HepG2 (cell line): ENCODE measurements at regions not wholly inside any gene's neighbourhood (a gene's known extent, or its start where the extent isn't known, plus 50 kb on each side); places are given as distances from the start of the nearest gene placed in this dataset.

Experiments
- ATAC-seq: fragments of 200-7000 bp; cut with Tn5 transposase; 3 replicates; pipeline ENCODE4 v1.9.1; 2020; ENCODE audit warnings: mild to moderate bottlenecking, moderate library complexity
- BruUV-seq: library from RNA; stranded (reverse); fragments of 400-500 nt; replicated peaks from 2 replicates; lab custom pipeline; 2021; lab: Mats Ljungman, UMichigan
- CTCF ChIA-PET: fragments of 300-600 bp; formaldehyde crosslinking; extraction: SDS; loops from one replicate; lab custom pipeline; 2021; ENCODE audit warnings: low total read pairs, inconsistent platforms, low intra/inter-chr PET ratio; lab: Yijun Ruan, JAX
- POLR2A ChIA-PET: fragments of 350-600 bp; sonication (Branson Sonifier 250); formaldehyde crosslinking; loops from one replicate; lab custom pipeline; 2020; ENCODE audit warnings: antibody characterized with exemption, inconsistent platforms; lab: Yijun Ruan, JAX
- DNase-seq: peaks from one replicate; pipeline ENCODE4 v3.0.0-alpha.2; 2015; ENCODE audit warnings: low spot score
- FAIRE-seq: peaks from 3 replicates; lab custom pipeline; 2011; peaks lifted over from hg19 to GRCh38; lab: Jason Lieb, UNC
- H2AFZ ChIP-seq: one replicate; pipeline ENCODE4 v1.6.1; 2011; ENCODE audit warnings: low read length, inconsistent platforms
- H3K27ac ChIP-seq: fragments of 300-600 bp; 3 replicates; pipeline ENCODE4 v1.8.0; 2011; ENCODE audit warnings: mixed run types, mild to moderate bottlenecking, mixed read lengths, low read length, inconsistent platforms; ENCODE audit not compliant: insufficient read depth; ENCODE audit errors: extremely low read length
- H3K27me3 ChIP-seq, 2 experiments: fragments of 200-600 bp in 1 of 2; 2 replicates in 1 of 2; 3 replicates in 1 of 2; pipeline versions ENCODE4 v1.6.0 to v1.8.0; 2011; ENCODE audit warnings: low read length in 2 of 2, mild to moderate bottlenecking in 2 of 2, moderate library complexity in 2 of 2, inconsistent platforms in 1 of 2; ENCODE audit not compliant: insufficient read depth in 2 of 2, control insufficient read depth in 1 of 2
- H3K36me3 ChIP-seq, 2 experiments: fragments of 200-600 bp in 1 of 2; replicated peaks in 1 of 2; 2 replicates in 1 of 2; 3 replicates in 1 of 2; pipeline versions ENCODE4 v1.5.1 to v1.8.0; 2011; ENCODE audit warnings: low read length in 2 of 2, inconsistent platforms in 1 of 2; ENCODE audit not compliant: insufficient read depth in 2 of 2, control insufficient read depth in 1 of 2
- H3K4me1 ChIP-seq: 2 replicates; pipeline ENCODE4 v1.5.1; 2012; ENCODE audit warnings: low read length, inconsistent platforms; ENCODE audit not compliant: insufficient read depth
- H3K4me2 ChIP-seq: 2 replicates; pipeline ENCODE4 v1.6.0; 2011; ENCODE audit warnings: low read depth, low read length, inconsistent platforms
- H3K4me3 ChIP-seq, 3 experiments: fragments of 200-600 bp in 1 of 3; sonication (generic), shearing (Covaris generic) in 1 of 3; replicated peaks in 1 of 3; 2 replicates each; pipeline ENCODE4 v1.5.1; 2011 to 2016; ENCODE audit warnings: low read length in 3 of 3, inconsistent platforms in 2 of 3, low read depth in 2 of 3, mild to moderate bottlenecking in 2 of 3, control low read depth in 1 of 3, mixed read lengths in 1 of 3; ENCODE audit not compliant: insufficient read depth in 1 of 3
- H3K79me2 ChIP-seq: one replicate; pipeline ENCODE4 v1.6.1; 2011; ENCODE audit warnings: low read length, inconsistent platforms; ENCODE audit not compliant: insufficient read depth
- H3K9ac ChIP-seq: 2 replicates; pipeline ENCODE4 v1.6.0; 2011; ENCODE audit warnings: mild to moderate bottlenecking, low read depth, low read length, inconsistent platforms; ENCODE audit not compliant: insufficient read depth
- H3K9me3 ChIP-seq: 2 replicates; pipeline ENCODE4 v1.5.1; 2012; ENCODE audit warnings: mild to moderate bottlenecking, low read length
- H4K20me1 ChIP-seq: 2 replicates; pipeline ENCODE4 v1.6.0; 2011; ENCODE audit warnings: inconsistent platforms, mild to moderate bottlenecking, low read length, moderate library complexity; ENCODE audit not compliant: insufficient read depth
- MXD1 ChIP-seq: sonication (generic); formaldehyde crosslinking; IDR thresholded peaks from 2 replicates; pipeline ENCODE4 v1.4.0; 2020; ENCODE audit warnings: mild to moderate bottlenecking, missing genetic modification reagents
- SSRP1 ChIP-seq: IDR thresholded peaks from 2 replicates; pipeline ENCODE4 v1.6.1; 2016; ENCODE audit warnings: control low read depth
- ZNF337 ChIP-seq: sonication (generic); formaldehyde crosslinking; IDR thresholded peaks from 2 replicates; pipeline ENCODE4 v1.5.1; 2020; ENCODE audit warnings: missing genetic modification reagents, low read depth, mild to moderate bottlenecking, borderline replicate concordance
- WGBS: methylation state at CpG from one replicate; pipeline ENCODE4 v1.1.6; 2017; ENCODE audit warnings: low lambda C conversion rate; 5-methylcytosine and 5-hydroxymethylcytosine counted together
- in situ Hi-C: cut with HindIII; loops from 2 replicates; pipeline ENCODE4 v1.10.0; 2017; ENCODE audit warnings: low pct_unique_long_range_greater_than_20kb; ENCODE audit not compliant: extremely low pct_ligation_motif_present
- intact Hi-C: fragments of 100-400 bp; cut with micrococcal nuclease; formaldehyde crosslinking; loops from one replicate; pipeline ENCODE4 v1.10.0; 2022; ENCODE audit not compliant: unreplicated experiment

GRCh38 chr5:110219769-110220168 is 506.7 kb downstream of the TMEM232 start:
- BruUV-seq: no TSS peak

GRCh38 chr5:110221036-110221435 is 505.4 kb downstream of the TMEM232 start:
- peak; percentile 96; the same call in 1 of the 2 replicates for TF ChIP-seq ZNF337
- TF ChIP-seq SSRP1: no peak
- TF ChIP-seq, all 625 proteins: peak for 1
- H3K4me3 ChIP-seq: no peak overlapping the region
- H4K20me1 ChIP-seq: no peaks in the 10 kb centered on the region
- 26% methylated on average over 2 of the region's 2 CpGs for WGBS
- no peak overlapping the region for H3K27ac ChIP-seq
- no peak for DNase-seq
- ChIA-PET CTCF (no interaction called here), POLR2A (no interaction called here)
- no peak overlapping the region for H2AFZ ChIP-seq
- H3K4me2 ChIP-seq: no peak overlapping the region
- in situ Hi-C loops: no loop called here
- no peaks in the 10 kb centered on the region for H3K79me2 ChIP-seq
- intact Hi-C loops: no loop called here
- peaks cover 60% of the 10 kb centered on the region for H3K9me3 ChIP-seq
- peaks cover 22% of the 10 kb centered on the region for H3K4me1 ChIP-seq
- H3K36me3 ChIP-seq: no peaks in the 10 kb centered on the region
- H3K9ac ChIP-seq: no peak overlapping the region
- no peak for ATAC-seq
- no TSS peak for BruUV-seq
- no peaks in the 10 kb centered on the region; a peak in 1 of 5 replicates for H3K27me3 ChIP-seq
- no peak for FAIRE-seq

More at GRCh38 chr5:110219769-110220168, 506.7 kb downstream of the TMEM232 start:
- ChIA-PET POLR2A (no interaction called here), CTCF (no interaction called here)
- Histone ChIP-seq H2AFZ (no peak overlapping the region), H3K4me3 (no peak overlapping the region), H4K20me1 (no peaks in the 10 kb centered on the region), H3K4me1 (peaks cover 17% of the 10 kb centered on the region), H3K79me2 (no peaks in the 10 kb centered on the region), H3K27ac (no peak overlapping the region), H3K27me3 (no peaks in the 10 kb centered on the region; a peak in 1 of 5 replicates), H3K36me3 (no peaks in the 10 kb centered on the region), H3K4me2 (no peak overlapping the region), H3K9ac (no peak overlapping the region), H3K9me3 (peaks cover 60% of the 10 kb centered on the region)
- FAIRE-seq: no peak
- in situ Hi-C loops: no loop called here
- intact Hi-C loops: no loop called here
- ATAC-seq: no peak
- TF ChIP-seq MXD1 (CRISPR knock-in tag): no peak
- no peak for DNase-seq
- WGBS: 0% methylated on average over 1 of the region's 2 CpGs
